ENCODE measurements at regions not wholly inside any gene's neighbourhood (a gene's known extent, or its start where the extent isn't known, plus 50 kb on each side); places are given as distances from the start of the nearest gene placed in this dataset.

DNA sequence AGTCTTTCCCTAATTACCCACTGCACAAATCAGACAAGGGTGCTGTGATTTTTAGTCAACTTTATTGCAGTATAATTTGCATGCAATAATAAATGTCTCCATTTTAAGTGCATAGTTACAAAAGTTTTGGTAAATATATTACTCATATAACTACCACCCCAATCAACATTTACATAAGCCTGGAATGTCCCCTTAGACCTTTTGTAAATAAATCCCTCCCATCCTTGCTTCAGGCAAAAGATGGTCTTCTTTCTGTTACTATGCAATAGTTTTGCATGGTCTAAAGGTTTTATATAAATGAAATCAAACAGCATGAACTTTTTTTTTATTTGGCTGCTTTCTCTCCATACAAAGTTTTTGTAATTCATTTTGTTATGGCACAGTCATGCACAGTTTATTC, 235.4 kb downstream of the PYDC2 start:
- no peak overlapping the region for H3K4me3 ChIP-seq (ENCODE audit: low read length)
- TF ChIP-seq CTCF (conservative IDR thresholded peaks at IDR 0.05; ENCODE audit: low read depth, low read length) = no peak
- DNase-seq (ENCODE audit: low read depth) = no peak

DNA sequence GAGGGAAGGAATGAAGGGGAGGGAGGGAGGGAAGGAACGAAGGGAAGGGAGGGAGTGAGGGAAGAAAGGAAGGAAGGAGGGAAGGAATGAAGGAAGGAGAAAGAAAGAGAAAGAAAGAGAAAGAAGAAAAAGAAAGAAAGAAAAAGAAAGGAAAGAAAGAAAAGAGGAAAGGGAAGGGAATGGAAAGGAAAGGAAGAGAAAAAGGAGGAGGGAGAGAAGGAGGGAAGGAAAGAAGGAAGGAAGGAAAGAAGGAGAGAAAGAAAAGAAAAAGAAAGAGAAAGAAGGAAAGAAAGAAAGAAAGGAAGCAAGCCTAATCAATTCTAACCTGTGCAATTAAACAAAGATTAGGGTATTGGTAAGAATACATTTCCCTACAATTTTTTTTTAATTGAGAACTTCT, 238.6 kb downstream of the PYDC2 start:
- TF ChIP-seq CTCF (conservative IDR thresholded peaks at IDR 0.05; ENCODE audit: low read depth, low read length) = no peak
- DNase-seq (ENCODE audit: low read depth) = no peak
- H3K4me3 ChIP-seq (ENCODE audit: low read length) = no peak overlapping the region

DNA sequence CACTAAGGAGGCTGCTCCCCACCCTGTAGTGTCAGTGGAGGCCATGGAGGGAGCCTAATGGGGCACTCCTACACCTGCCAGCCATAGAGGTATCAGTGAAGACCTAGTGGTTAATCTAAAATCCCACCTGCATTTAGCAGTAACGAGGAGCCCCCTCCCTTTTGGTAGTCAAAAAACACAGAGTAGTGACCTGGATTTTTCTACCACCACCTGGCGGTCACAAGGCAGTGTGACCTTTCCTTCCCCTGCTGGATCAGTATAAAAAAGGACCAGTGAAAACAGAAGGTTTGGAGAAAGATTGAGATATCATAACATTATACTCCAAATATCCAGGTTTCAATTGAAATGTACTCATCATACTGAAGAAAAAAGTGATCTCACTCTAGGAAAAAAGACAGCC, 241.2 kb downstream of the PYDC2 start:
- DNase-seq (ENCODE audit: low read depth) = no peak
- H3K4me3 ChIP-seq (ENCODE audit: low read length) = no peak overlapping the region
- TF ChIP-seq CTCF (conservative IDR thresholded peaks at IDR 0.05; ENCODE audit: low read depth, low read length) = no peak

- H3K4me3 ChIP-seq (ENCODE audit: low read length) = no peak overlapping the region
- DNase-seq (ENCODE audit: low read depth) = no peak
- no peak for TF ChIP-seq CTCF (conservative IDR thresholded peaks at IDR 0.05; ENCODE audit: low read depth, low read length)
Measured at GRCh38 chr3:191707817-191708216, 246.9 kb downstream of the PYDC2 start.

DNA sequence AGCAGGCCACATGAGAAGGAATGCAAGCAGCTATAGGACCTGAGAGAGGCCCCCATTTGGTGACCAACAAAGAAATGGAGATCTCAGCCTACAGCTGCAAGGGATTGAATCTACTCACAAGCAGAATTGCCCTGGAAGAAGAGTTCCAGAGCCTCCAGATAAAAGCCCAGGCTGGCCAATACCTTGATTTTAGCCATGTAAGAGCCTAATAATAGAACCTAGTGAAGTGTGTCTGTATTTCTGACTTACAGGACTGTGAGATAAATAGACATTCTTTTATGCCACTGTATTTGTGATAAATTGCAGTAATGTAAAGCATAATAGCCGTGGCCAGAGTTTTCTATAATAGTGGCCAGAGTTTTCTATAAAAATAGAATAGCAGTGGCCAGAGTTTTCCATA, 254.6 kb downstream of the PYDC2 start:
- DNase-seq (ENCODE audit: low read depth) = no peak
- no peak for TF ChIP-seq CTCF (conservative IDR thresholded peaks at IDR 0.05; ENCODE audit: low read depth, low read length)
- H3K4me3 ChIP-seq (ENCODE audit: low read length) = no peak overlapping the region

- no peak for TF ChIP-seq CTCF (conservative IDR thresholded peaks at IDR 0.05; ENCODE audit: low read depth, low read length)
- no peak overlapping the region for H3K4me3 ChIP-seq (ENCODE audit: low read length)
- DNase-seq (ENCODE audit: low read depth) = no peak
Measured at GRCh38 chr3:191721390-191721861, 260.5 kb downstream of the PYDC2 start.

DNA sequence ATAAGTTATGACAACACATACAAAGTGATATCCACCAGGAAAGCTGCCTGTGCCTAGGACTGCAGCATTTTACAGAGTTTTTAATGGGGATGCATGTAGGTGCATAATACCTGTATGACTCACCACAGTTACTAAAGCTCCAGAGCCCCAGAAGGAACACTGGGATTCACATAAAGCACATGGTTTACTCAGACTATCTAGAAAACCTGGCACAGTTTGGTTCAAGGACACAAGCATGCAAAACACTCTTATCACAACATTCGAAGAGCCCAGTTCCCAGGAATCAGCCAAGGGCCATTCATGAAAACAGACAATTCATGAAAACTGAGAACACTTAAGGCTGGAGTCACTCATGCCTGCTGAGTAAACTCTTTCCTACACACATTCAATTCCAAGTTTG, 261.0 kb downstream of the PYDC2 start:
- no peak for DNase-seq (ENCODE audit: low read depth)

More for the DNA sequence above, 261.0 kb downstream of the PYDC2 start:
- no peak for TF ChIP-seq CTCF (conservative IDR thresholded peaks at IDR 0.05; ENCODE audit: low read depth, low read length)
- H3K4me3 ChIP-seq (ENCODE audit: low read length) = no peak overlapping the region
